IPS-20b (cell line): ENCODE measurements at regions not wholly inside any gene's neighbourhood (a gene's known extent, or its start where the extent isn't known, plus 50 kb on each side); places are given as distances from the start of the nearest gene placed in this dataset.
"Not testable (repeated sequence)": the region's sequence is repeated elsewhere in the genome, so short reads cannot be mapped to it uniquely, and the experiment has no call there.

Experiments used
- H3K27ac ChIP-seq: one replicate; pipeline ENCODE4 v1.5.1; 2013; ENCODE audit warnings: low read length
- H3K27me3 ChIP-seq: 2 replicates; pipeline ENCODE4 v1.6.1; 2013; ENCODE audit warnings: mild to moderate bottlenecking, low read length, inconsistent platforms; ENCODE audit not compliant: insufficient read depth
- H3K36me3 ChIP-seq: 2 replicates; pipeline ENCODE4 v1.6.1; 2013; ENCODE audit warnings: low read depth, mild to moderate bottlenecking, inconsistent platforms, low read length, moderate library complexity; ENCODE audit not compliant: insufficient read depth
- H3K4me1 ChIP-seq: 2 replicates; pipeline ENCODE4 v1.6.1; 2013; ENCODE audit warnings: mild to moderate bottlenecking, control low read depth, inconsistent platforms, low read length, moderate library complexity; ENCODE audit not compliant: insufficient read depth
- H3K4me3 ChIP-seq: 2 replicates; pipeline ENCODE4 v1.5.1; 2013; ENCODE audit warnings: mild to moderate bottlenecking, low read length, inconsistent platforms
- H3K9ac ChIP-seq: 2 replicates; pipeline ENCODE4 v1.6.1; 2013; ENCODE audit warnings: low read depth, mild to moderate bottlenecking, inconsistent platforms, low read length, moderate library complexity
- H3K9me3 ChIP-seq: 2 replicates; pipeline ENCODE4 v1.6.1; 2013; ENCODE audit warnings: mild to moderate bottlenecking, low read depth, low read length, inconsistent platforms; ENCODE audit not compliant: insufficient read depth

DNA sequence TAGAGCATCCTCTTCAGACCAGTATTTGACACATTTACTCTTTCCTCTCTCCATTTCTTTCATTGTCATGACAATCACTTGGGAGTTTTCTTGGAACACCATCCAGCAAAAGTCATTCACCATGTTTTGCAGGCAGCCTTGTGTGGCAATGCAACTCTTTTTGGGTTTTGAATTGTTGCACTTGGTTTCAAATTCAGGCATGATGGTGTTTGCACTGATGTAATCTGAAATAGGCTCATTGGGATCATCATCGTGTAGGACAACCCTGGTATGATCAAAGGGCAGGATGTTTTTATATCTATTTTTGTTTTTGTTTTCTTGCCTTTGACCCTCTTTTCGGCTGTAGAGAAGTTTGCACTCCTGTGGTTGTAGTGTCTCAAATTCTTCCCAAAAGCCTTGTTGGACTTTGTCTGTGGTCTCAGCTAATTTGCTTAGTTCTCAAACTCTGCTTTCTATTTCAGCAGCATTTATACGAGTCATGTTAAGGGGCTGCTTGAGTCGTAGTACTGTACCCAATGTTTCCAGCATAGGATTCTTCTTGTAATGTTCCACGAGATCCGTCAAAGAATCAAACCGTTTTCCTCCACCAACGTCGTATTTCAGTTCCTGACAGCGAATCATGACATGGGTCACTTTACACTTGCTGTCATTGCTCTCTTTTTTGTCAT lies 160.8 kb upstream of the TNFAIP3 start:
- Histone ChIP-seq H3K27ac (no peak overlapping the region), H3K4me3 (no peak overlapping the region), H3K9ac (no peak overlapping the region)

DNA sequence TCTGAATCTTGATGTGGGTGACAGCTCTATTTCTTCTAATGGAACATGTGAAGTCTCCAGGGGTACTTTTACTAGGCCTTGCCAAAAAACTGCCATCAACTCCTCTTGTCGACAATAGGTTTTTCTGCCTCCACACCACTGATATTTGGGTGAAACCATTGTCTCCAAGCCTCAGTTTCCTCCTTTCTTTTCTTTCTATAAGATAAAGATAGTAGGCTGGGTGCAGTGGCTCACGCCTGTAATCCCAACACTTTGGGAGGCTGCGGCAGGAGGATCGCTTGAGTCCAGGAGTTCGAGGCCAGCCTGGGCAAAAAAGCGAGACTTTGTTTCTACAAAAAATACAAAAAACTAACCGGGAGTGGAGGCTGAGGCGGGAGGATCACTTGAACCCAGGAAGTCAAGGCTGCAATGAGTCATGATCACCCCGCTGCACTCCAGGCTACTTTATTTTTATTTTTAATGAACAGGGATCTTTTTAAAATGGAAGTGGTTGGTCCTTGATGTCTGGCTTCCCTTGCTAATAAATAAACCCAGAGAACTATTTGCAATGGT lies 159.9 kb upstream of the TNFAIP3 start:
- H3K27me3 ChIP-seq = no peaks in the 10 kb centered on the region
- H3K9ac ChIP-seq = no peak overlapping the region
- H3K27ac ChIP-seq = no peak overlapping the region
- no peaks in the 10 kb centered on the region for H3K36me3 ChIP-seq
- H3K4me1 ChIP-seq = no peaks in the 10 kb centered on the region
- H3K9me3 ChIP-seq = no peaks in the 10 kb centered on the region
- no peak overlapping the region for H3K4me3 ChIP-seq

More for the DNA sequence above, 160.8 kb upstream of the TNFAIP3 start:
- no peaks in the 10 kb centered on the region for H3K27me3 ChIP-seq
- no peaks in the 10 kb centered on the region for H3K4me1 ChIP-seq
- H3K36me3 ChIP-seq = no peaks in the 10 kb centered on the region
- no peaks in the 10 kb centered on the region for H3K9me3 ChIP-seq

DNA sequence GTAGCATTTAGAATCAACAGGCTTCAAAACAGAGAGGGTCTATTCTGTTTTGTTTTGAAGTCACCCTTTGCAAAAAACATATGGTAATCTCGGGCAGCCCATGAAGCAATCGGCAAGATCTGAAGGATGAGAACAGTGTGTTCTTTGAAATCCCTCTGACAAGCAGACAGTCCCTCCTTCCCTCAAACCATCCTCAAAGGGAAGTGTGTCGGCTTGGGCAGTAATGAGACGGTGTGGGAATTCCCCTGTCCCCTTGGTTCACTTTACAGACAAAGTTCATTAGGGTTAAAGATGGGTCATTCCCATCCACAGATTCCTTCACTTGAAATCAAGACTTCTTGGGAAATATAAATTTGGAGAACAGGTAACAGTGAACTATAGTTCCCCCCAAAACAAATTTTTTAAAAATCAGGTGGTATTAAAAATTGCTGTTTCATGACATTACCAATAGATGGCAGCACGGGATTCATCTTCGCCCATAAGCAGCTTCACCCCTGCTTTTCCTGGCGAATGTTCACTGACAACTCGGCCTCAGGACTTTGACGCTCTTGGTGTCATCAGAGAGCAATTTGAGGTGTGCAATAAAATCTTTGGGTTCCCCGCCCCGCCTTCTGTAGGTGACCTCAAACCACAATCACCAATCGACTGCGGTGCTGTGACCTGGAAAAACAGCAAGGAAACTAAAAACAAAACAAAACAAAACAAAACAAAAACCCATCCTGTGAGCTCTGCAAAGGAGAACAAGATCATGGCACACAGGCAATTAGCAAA lies 159.3 kb upstream of the TNFAIP3 start:
- Histone ChIP-seq H3K27me3 (no peaks in the 10 kb centered on the region), H3K27ac (no peak overlapping the region), H3K9ac (no peak overlapping the region), H3K4me1 (no peaks in the 10 kb centered on the region), H3K4me3 (no peak overlapping the region), H3K36me3 (no peaks in the 10 kb centered on the region), H3K9me3 (no peaks in the 10 kb centered on the region)

GRCh38 chr6:137708481-137708880 lies 158.6 kb upstream of the TNFAIP3 start:
- no peaks in the 10 kb centered on the region for H3K27me3 ChIP-seq
- H3K27ac ChIP-seq = no peak overlapping the region
- H3K9ac ChIP-seq = no peak overlapping the region
- no peaks in the 10 kb centered on the region for H3K36me3 ChIP-seq
- no peaks in the 10 kb centered on the region for H3K4me1 ChIP-seq
- no peak overlapping the region for H3K4me3 ChIP-seq
- H3K9me3 ChIP-seq = no peaks in the 10 kb centered on the region

DNA sequence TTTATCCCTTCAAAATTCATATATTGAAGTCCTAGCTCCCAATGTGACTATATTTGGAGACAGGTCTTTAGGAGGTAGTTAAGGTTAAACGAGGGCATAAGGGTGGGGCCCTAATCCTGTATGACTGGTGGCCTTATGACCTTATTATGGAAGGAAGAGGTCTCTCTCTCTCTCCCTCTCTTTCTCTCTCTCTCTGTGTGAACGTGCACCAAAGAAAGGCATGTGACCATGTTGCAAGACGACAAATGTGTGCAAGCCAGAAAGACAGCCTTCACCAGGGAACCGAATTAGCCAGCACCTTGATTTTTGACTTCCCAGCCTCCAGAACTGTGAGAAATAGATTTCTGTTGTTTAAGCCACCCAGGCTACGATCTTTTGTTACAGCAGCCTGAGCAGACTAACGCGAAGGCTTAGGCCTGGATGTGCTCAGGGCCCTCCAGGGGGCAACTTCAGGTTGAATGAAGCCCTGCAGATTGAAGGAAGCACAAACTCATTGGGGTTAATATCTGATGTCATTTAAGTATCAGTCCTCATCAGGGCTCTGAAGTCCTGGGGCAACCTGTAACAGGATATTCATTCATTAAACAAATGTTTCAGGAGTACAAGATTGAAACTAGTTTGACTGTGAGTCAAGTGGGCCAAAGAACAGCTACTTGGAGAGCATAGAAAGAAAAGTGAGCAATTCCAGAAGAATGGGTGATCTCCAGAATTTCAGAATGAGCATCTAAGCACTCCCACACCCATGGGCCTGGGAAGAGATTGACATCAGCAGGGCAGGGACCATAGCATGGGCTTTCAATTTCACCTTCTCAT lies 157.4 kb upstream of the TNFAIP3 start:
- Histone ChIP-seq H3K4me1 (no peaks in the 10 kb centered on the region), H3K4me3 (no peak overlapping the region), H3K27me3 (no peaks in the 10 kb centered on the region), H3K9me3 (no peaks in the 10 kb centered on the region), H3K9ac (no peak overlapping the region), H3K36me3 (no peaks in the 10 kb centered on the region), H3K27ac (no peak overlapping the region)

DNA sequence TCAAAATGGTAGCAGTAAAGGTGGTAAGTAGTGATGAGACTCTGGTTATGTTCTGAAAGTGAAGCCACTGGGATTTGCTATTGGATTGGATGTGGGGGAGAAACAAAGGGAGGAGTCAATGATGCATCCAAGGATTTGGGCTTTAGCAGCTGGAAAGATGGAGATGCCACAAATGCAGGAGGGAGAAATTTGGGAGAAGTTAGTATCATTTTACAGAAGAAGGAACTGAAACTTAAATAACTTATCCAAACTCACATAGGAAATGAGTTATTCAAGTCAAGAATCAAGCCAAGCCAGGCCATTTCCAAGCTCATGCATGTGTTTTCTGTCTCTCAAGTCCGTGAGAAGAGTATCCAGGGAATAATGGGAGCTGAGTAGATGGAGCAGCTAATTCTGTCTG lies 155.1 kb upstream of the TNFAIP3 start:
- Histone ChIP-seq H3K4me3 (no peak overlapping the region), H3K4me1 (no peaks in the 10 kb centered on the region), H3K27me3 (no peaks in the 10 kb centered on the region), H3K9me3 (no peaks in the 10 kb centered on the region), H3K36me3 (no peaks in the 10 kb centered on the region), H3K27ac (no peak overlapping the region), H3K9ac (no peak overlapping the region)

DNA sequence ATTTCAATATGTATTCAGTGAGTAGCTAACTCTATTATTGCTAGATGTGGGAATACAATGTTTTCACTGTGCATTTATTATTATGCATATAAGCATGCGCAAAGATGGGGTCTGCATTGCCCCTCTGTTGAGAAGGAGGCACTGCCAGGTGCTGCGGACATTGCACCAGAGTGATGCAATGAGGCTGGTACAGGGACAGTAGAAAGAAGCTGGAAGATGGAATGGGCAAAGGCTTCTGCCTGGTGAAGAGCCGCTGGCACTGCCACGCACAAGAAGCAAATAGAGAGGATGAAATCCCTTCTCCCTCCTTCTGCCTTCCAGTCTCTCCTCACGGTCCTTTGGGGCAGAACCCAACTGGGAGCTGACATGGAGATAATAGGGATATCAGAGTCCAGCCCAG lies 154.5 kb upstream of the TNFAIP3 start:
- H3K4me1 ChIP-seq = no peaks in the 10 kb centered on the region
- H3K27ac ChIP-seq = no peak overlapping the region
- no peak overlapping the region for H3K4me3 ChIP-seq

DNA sequence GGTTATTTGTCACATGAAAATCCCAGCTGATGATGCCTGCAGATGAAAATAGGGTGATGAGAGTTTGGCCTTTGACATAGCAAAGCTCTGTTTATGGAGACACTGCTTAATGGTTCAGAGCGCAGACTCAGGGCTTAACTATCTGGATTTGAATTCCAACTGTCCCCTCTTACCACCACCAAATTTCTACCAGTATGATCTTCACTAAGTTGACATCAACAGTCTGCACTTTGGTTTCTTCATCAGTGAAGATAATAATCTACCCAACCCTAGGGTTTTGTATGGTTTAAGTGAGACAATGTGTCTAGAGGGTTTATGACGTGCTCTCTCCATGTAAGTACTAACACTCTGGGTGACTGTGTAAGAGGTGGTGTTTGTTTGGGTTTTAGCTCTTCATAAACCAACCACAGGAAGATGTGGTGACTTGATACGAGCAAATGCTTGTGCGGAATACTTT lies 151.4 kb upstream of the TNFAIP3 start:
- Histone ChIP-seq H3K36me3 (no peaks in the 10 kb centered on the region), H3K4me3 (no peak overlapping the region), H3K27me3 (no peaks in the 10 kb centered on the region), H3K9ac (no peak overlapping the region), H3K4me1 (no peaks in the 10 kb centered on the region), H3K9me3 (no peaks in the 10 kb centered on the region), H3K27ac (no peak overlapping the region)

More for the DNA sequence above, 154.5 kb upstream of the TNFAIP3 start:
- Histone ChIP-seq H3K36me3 (no peaks in the 10 kb centered on the region), H3K27me3 (no peaks in the 10 kb centered on the region), H3K9me3 (no peaks in the 10 kb centered on the region), H3K9ac (no peak overlapping the region)

DNA sequence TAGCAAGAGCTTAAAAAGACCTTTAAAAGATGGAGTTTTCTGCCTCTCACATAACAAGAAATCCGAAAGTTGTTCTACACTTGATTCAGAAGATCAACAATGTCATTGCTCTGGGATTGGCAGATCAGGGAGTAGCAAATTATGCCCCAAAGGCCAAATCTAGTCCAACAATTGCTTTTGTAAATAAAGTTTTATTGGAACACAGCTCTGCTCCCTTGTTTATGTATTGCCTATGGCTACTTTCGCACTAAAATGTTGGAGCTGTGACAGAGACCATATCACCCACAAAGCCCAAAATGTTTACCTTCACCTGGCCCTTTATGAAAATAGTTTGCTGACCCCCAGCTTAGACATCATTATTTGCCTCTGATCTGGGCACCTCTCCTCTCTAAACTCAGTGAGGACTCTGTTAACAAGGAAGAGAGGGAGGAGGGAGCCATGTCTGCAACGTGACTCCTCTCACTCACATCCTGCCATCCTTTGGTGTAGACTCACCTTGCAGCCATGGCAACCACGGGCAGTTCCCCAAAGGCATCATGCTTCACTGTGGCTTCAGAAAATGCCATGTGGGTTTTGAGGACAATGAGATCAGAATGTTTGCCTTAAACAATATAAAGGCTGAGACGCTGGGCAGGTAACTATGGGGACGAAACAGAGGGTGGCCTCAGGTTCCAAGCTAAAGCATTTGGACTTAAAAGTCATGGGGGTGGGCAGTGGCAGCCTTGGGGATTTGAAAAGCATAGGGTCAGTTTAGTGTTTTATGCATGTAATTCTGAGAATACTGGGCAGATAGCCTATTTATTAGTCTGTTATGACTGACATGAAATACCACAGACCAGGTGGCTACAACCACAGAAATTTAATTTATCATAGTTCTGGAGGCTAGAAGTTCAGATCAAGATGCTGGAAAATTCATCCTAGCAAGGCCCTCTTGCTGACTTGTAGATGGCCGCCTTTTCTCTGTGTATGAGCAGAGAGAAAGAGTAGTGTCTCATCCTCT lies 149.7 kb upstream of the TNFAIP3 start:
- Histone ChIP-seq H3K27ac (no peak overlapping the region), H3K4me3 (no peak overlapping the region), H3K36me3 (no peaks in the 10 kb centered on the region)

DNA sequence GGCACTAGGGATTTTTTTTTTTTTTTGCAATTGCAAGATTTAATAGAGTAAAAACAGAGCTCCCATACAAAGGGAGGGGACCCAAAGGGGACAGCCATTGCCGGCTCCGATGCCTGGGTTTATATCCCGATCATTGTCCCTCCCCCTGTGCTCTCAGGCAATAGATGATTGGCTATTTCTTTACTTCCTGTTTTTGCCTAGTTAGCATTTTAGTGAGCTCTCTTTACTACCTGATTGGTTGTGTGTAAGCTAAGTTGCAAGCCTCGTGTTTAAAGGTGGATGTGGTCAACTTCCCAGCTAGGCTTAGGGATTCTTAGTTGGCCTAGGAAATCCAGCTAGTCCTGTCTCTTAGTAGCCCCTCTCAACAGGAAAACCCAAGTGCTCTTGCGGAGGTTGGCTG lies 148.2 kb upstream of the TNFAIP3 start:
- H3K27me3 ChIP-seq, H3K4me3 ChIP-seq, H3K36me3 ChIP-seq, H3K4me1 ChIP-seq, H3K27ac ChIP-seq, H3K9ac ChIP-seq, H3K9me3 ChIP-seq: not testable (repeated sequence)

More for the DNA sequence above, 149.7 kb upstream of the TNFAIP3 start:
- Histone ChIP-seq H3K27me3 (no peaks in the 10 kb centered on the region), H3K4me1 (no peaks in the 10 kb centered on the region), H3K9ac (no peak overlapping the region), H3K9me3 (no peaks in the 10 kb centered on the region)
